AG10803 (cell line): ENCODE measurements at regions not wholly inside any gene's neighbourhood (a gene's known extent, or its start where the extent isn't known, plus 50 kb on each side); places are given as distances from the start of the nearest gene placed in this dataset.

Source experiments
- DNase-seq: peaks from one replicate; pipeline ENCODE4 v3.0.0; 2010; ENCODE audit warnings: low read depth
- H3K4me3 ChIP-seq: 2 replicates; pipeline ENCODE4 v1.5.1; 2011; ENCODE audit warnings: mild to moderate bottlenecking, low read length, control low read depth
- CTCF ChIP-seq: conservative IDR thresholded peaks from 2 replicates; pipeline ENCODE4 v1.5.1; 2011; ENCODE audit warnings: mild to moderate bottlenecking, low read length, control low read depth, inconsistent platforms

DNA sequence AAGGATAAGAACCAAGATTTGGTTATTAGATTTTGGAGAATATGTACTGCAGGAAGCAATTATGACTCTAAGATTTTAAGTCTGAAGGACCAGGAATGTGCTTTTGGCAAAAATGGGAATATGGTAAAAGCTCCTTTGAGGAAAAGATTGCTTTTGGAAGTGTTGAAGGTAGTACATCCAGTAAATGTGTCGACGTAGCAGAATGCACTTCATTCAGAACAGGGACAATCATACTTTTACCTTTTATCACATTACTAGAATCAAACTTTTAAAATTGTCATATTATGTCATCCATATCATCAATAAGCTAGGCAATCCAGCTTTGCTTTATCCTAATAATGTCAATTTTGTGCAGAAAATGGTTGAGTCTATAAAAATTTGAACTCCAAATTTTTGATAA lies 74.3 kb upstream of the MSTN start:
- no peak for TF ChIP-seq CTCF
- no peak overlapping the region for H3K4me3 ChIP-seq
- no peak for DNase-seq

DNA sequence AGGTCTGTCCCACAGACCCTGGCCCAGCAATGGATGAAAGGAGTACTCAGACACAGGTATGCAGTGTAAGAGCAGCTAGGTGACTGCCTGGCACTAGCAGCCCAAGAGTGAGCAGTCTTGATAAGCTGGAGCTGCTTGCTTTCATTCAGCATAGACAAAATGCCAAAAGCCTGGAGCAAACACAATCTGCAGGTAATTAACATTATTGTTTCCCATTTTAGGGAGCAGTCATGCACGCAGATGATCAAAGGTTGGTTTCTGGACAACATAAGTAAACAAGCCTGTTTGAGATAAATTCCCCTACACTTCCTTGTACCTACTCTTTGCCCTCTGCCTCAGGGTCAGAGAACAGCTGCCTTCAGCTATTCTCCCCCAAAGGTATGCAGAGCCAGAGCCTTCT lies 73.7 kb upstream of the MSTN start:
- no peak for DNase-seq
- no peak overlapping the region for H3K4me3 ChIP-seq
- no peak for TF ChIP-seq CTCF

DNA sequence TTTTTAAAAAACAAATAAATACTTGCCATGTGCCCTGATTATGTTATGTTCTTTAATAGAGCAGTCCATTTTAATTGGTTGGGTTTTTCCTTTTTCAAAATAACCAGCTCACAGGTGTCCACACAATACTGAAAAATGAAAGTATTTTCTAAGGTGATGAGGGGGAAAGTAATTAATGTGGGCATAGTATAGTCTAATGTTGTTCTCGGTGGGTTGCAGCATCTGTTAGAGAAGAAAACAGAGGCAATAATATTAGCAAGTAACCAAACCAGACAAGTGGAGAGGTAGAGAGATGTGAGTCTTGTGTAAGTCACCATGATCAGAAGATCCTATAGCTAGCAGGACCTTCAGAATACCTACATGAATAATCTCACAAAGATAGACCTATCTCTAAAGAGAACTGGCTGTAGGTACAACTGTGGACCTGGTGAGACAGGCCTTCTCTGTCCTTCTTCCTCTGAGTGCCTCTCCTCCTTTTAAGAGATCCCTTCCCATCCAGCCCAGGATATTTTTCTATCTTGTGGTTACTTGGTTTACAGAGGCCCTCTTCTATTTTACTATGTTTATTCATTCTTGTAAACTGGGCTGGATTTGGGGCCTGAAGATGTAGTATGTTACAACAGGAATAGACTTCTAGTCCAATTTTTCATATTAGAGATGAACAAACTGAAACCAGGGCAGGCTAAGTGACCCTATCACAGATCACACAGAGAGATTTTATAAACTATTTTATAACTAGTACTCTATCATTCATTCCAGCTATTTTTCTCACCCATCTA lies 67.1 kb upstream of the MSTN start:
- TF ChIP-seq CTCF, result no peak
- no peak for DNase-seq
- H3K4me3 ChIP-seq, result no peak overlapping the region

DNA sequence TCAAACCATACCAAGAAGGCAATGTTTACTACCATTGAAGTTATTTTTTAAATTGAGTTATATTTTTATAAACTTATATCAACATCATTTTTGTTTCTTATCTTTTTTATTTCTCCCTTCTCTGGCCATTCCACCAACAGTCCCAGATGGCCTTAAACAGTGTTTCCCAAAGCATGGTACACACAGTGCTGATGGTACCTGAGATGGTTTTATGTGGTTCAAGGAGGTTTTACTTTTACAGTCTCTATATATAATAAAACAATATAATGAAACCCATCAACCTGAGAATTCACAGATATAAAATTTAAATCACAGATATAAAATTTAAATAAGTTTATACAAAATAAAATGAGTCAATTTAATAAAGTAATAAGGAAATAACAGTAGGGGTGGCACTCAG lies 65.1 kb upstream of the MSTN start:
- no peak for DNase-seq
- no peak overlapping the region for H3K4me3 ChIP-seq
- no peak for TF ChIP-seq CTCF

- no peak overlapping the region for H3K4me3 ChIP-seq
- peak; percentile 33 for DNase-seq
- no peak for TF ChIP-seq CTCF
These were observed 64.3 kb upstream of the MSTN start for GRCh38 chr2:190126798-190127197.

DNA sequence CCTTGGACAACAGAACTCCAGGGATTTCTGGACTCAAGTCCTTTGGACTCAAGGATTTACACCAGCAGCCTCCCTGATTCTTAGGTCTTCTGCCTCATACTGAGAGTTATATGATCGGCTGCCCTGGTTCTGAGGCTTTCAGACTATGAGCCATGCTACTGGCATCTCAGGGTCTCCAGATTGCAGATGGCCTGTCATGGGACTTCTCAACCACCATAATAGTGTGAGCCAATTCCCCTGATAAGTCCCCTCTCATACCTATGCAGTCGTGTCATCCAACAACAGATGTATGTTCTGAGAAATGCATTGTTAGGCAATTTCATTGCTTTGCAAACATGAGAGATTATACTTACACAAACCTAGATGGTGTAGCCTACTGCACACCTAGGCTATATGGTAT lies 61.4 kb upstream of the MSTN start:
- H3K4me3 ChIP-seq, result no peak overlapping the region
- TF ChIP-seq CTCF, result no peak
- DNase-seq, result peak; percentile 49

GRCh38 chr2:190121971-190122370 lies 59.4 kb upstream of the MSTN start:
- peak; percentile 13 for DNase-seq
- peak; percentile 45 for TF ChIP-seq CTCF
- H3K4me3 ChIP-seq, result no peak overlapping the region
